KBM-7 (cell line): ENCODE measurements at regions not wholly inside any gene's neighbourhood (a gene's known extent, or its start where the extent isn't known, plus 50 kb on each side); places are given as distances from the start of the nearest gene placed in this dataset.
"Not testable (repeated sequence)": the region's sequence is repeated elsewhere in the genome, so short reads cannot be mapped to it uniquely, and the experiment has no call there.

Source experiments
- DNase-seq: peaks from one replicate; pipeline ENCODE4 v3.0.0-alpha.2; 2015
- in situ Hi-C: fragments of 300-500 bp; cut with MboI; formaldehyde crosslinking; loops from 2 replicates; pipeline ENCODE4 v1.14.3; 2020; ENCODE audit warnings: low sequenced_read_pairs, low pct_unique_long_range_greater_than_20kb, mixed read lengths

- DNase-seq: no peak
- in situ Hi-C loops: no loop called here
Measured at GRCh38 chr7:50860174-50860573, 77.5 kb upstream of the GRB10 start.

- DNase-seq: no peak
- in situ Hi-C loops: no loop called here
Measured at GRCh38 chr7:50858528-50859245, 76.0 kb upstream of the GRB10 start.

- in situ Hi-C loops: no loop called here
Measured at GRCh38 chr7:50857804-50858489, 75.3 kb upstream of the GRB10 start.

GRCh38 chr7:50856806-50857205, 74.1 kb upstream of the GRB10 start:
- no peak for DNase-seq
- in situ Hi-C loops: no loop called here

More at GRCh38 chr7:50857804-50858489, 75.3 kb upstream of the GRB10 start:
- no peak for DNase-seq

GRCh38 chr7:50856231-50856630, 73.5 kb upstream of the GRB10 start:
- DNase-seq: no peak
- in situ Hi-C loops: no loop called here

- in situ Hi-C loops: no loop called here
- DNase-seq: no peak
Measured at GRCh38 chr7:50855526-50855925, 72.8 kb upstream of the GRB10 start.

- in situ Hi-C loops: no loop called here
- DNase-seq: no peak
Measured at GRCh38 chr7:50854831-50855230, 72.1 kb upstream of the GRB10 start.

- DNase-seq: no peak
- in situ Hi-C loops: no loop called here
Measured at GRCh38 chr7:50854247-50854646, 71.6 kb upstream of the GRB10 start.

- no peak for DNase-seq
- in situ Hi-C loops: no loop called here
Measured at GRCh38 chr7:50853311-50853710, 70.6 kb upstream of the GRB10 start.

- in situ Hi-C loops: no loop called here
- DNase-seq: no peak
Measured at GRCh38 chr7:50852901-50853300, 70.2 kb upstream of the GRB10 start.

- DNase-seq: no peak
- in situ Hi-C loops: no loop called here
Measured at GRCh38 chr7:50851891-50852290, 69.2 kb upstream of the GRB10 start.

GRCh38 chr7:50851451-50851850, 68.8 kb upstream of the GRB10 start:
- no peak for DNase-seq

GRCh38 chr7:50849991-50850390, 67.3 kb upstream of the GRB10 start:
- in situ Hi-C loops: no loop called here
- no peak for DNase-seq

More at GRCh38 chr7:50851451-50851850, 68.8 kb upstream of the GRB10 start:
- in situ Hi-C loops: no loop called here

- in situ Hi-C loops: no loop called here
- no peak for DNase-seq
Measured at GRCh38 chr7:50848203-50848602, 65.5 kb upstream of the GRB10 start.

GRCh38 chr7:50844861-50845260, 62.2 kb upstream of the GRB10 start:
- DNase-seq, in situ Hi-C loops: not testable (repeated sequence)

- in situ Hi-C loops: no loop called here
- no peak for DNase-seq
Measured at GRCh38 chr7:50842041-50842440, 59.3 kb upstream of the GRB10 start.

GRCh38 chr7:50838675-50839377, 56.1 kb upstream of the GRB10 start:
- in situ Hi-C loops: no loop called here
- DNase-seq: no peak

GRCh38 chr7:50837965-50838364, 55.3 kb upstream of the GRB10 start:
- in situ Hi-C loops: no loop called here
- no peak for DNase-seq

- no peak for DNase-seq
- in situ Hi-C loops: no loop called here
Measured at GRCh38 chr7:50836646-50837045, 54.0 kb upstream of the GRB10 start.

GRCh38 chr7:50835156-50835555, 52.5 kb upstream of the GRB10 start:
- in situ Hi-C loops: no loop called here
- no peak for DNase-seq
